Transverse colon (tissue), 4 donors: ENCODE measurements at regions not wholly inside any gene's neighbourhood (a gene's known extent, or its start where the extent isn't known, plus 50 kb on each side); places are given as distances from the start of the nearest gene placed in this dataset.

ENCODE experiments used
- EP300 ChIP-seq: sonication (generic); formaldehyde crosslinking; IDR thresholded peaks from one replicate; pipeline ENCODE4 v1.6.1; 2017; ENCODE audit warnings: antibody characterized with exemption, low read depth
- POLR2AphosphoS5 ChIP-seq, 3 donors: sonication (generic); formaldehyde crosslinking; IDR thresholded peaks; one replicate each; pipeline ENCODE4 v1.6.1; 2016; ENCODE audit warnings: antibody characterized with exemption in 3 of 3
- TF ChIP-seq, protein P1 (sequence below), 5 experiments: fragments of 200-600 bp in 3 of 5; fragments of 450-650 bp in 2 of 5; sonication (generic) in 3 of 5; IDR thresholded peaks; 1 replicate in 2 of 5; 2 replicates in 3 of 5; pipeline ENCODE4 v1.5.1; 2016 to 2017; ENCODE audit warnings: antibody characterized with exemption in 5 of 5, inconsistent platforms in 3 of 5, mild to moderate bottlenecking in 2 of 5, moderate library complexity in 1 of 5

DNA sequence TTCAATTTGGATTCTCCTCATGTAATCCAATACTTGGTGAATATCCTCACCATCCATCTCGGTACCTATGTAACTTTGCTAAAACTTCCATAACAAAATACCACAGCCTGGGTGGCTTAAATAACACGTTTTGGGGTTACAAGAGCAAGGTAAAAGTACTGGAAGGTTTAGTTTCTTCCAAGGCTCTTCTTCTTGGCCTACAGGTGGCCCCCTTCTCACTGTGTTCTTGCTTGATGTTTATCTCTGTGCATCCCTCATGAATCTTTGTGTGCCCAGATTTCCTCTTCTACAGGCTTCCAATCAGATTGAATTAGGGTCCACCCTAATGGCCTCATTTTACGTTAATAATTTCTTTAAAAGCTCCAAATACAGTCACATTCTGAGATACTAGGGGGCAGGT is 163.3 kb upstream of the HCRTR2 start:
- no peak for TF ChIP-seq EP300
- TF ChIP-seq, protein P1, sequence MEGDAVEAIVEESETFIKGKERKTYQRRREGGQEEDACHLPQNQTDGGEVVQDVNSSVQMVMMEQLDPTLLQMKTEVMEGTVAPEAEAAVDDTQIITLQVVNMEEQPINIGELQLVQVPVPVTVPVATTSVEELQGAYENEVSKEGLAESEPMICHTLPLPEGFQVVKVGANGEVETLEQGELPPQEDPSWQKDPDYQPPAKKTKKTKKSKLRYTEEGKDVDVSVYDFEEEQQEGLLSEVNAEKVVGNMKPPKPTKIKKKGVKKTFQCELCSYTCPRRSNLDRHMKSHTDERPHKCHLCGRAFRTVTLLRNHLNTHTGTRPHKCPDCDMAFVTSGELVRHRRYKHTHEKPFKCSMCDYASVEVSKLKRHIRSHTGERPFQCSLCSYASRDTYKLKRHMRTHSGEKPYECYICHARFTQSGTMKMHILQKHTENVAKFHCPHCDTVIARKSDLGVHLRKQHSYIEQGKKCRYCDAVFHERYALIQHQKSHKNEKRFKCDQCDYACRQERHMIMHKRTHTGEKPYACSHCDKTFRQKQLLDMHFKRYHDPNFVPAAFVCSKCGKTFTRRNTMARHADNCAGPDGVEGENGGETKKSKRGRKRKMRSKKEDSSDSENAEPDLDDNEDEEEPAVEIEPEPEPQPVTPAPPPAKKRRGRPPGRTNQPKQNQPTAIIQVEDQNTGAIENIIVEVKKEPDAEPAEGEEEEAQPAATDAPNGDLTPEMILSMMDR (IDR thresholded peaks at IDR 0.05), result no peak
- TF ChIP-seq POLR2AphosphoS5 (IDR thresholded peaks at IDR 0.05), result no peak
